HCT116 (cell line): ENCODE measurements at regions not wholly inside any gene's neighbourhood (a gene's known extent, or its start where the extent isn't known, plus 50 kb on each side); places are given as distances from the start of the nearest gene placed in this dataset.

Source experiments
- EZH2 ChIP-seq: fragments of 200-600 bp; sonication (generic); IDR thresholded peaks from 2 replicates; pipeline ENCODE4 v1.6.1; 2017; ENCODE audit warnings: antibody characterized with exemption, mixed run types
- POLR2A ChIP-seq: IDR thresholded peaks from 2 replicates; pipeline ENCODE4 v1.7.0; 2011; ENCODE audit warnings: borderline replicate concordance; ENCODE audit not compliant: insufficient read depth, insufficient read length; ENCODE audit errors: extremely low read depth
- POLR2AphosphoS5 ChIP-seq: IDR thresholded peaks from 2 replicates; pipeline ENCODE4 v1.6.1; 2011; ENCODE audit warnings: mild to moderate bottlenecking, low read depth, low read length, moderate library complexity
- ZFX ChIP-seq: fragments of 450-650 bp; IDR thresholded peaks from 2 replicates; pipeline ENCODE4 v1.6.1; 2017
- TF ChIP-seq, protein P1 (sequence below), 3 experiments: fragments of 200-600 bp in 1 of 3; sonication (generic) in 1 of 3; IDR thresholded peaks in 2 of 3; conservative IDR thresholded peaks in 1 of 3; 2 replicates each; pipeline ENCODE4 v1.5.1; 2012 to 2017; ENCODE audit warnings: low read depth in 2 of 3, low read length in 2 of 3, antibody characterized with exemption in 1 of 3, borderline replicate concordance in 1 of 3, control low read depth in 1 of 3, mild to moderate bottlenecking in 1 of 3, mixed read lengths in 1 of 3, mixed run types in 1 of 3, moderate library complexity in 1 of 3; ENCODE audit not compliant: insufficient read depth in 1 of 3
- TF ChIP-seq, protein P2 (sequence below): IDR thresholded peaks from 2 replicates; pipeline ENCODE4 v1.6.1; 2012

DNA sequence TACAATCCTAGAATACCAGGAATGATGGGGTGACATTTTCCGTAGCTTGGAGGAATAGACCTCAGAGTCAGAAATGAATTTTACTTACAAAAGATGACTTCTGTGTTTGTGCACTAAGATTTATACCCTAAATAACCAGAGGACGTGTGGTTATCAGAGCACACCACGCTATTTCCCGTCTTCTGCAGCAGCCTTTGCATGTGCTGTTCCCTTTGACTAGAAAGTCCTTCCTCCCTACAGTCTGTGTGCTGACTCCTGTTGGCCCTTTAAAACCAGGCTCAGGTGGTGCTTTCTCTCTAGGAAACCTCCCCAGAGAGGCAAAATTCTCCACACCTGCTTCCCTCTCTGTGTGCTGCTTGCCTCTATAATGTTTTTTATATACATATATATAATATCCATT lies 73.3 kb upstream of the SMNDC1 start:
- TF ChIP-seq, protein P1, sequence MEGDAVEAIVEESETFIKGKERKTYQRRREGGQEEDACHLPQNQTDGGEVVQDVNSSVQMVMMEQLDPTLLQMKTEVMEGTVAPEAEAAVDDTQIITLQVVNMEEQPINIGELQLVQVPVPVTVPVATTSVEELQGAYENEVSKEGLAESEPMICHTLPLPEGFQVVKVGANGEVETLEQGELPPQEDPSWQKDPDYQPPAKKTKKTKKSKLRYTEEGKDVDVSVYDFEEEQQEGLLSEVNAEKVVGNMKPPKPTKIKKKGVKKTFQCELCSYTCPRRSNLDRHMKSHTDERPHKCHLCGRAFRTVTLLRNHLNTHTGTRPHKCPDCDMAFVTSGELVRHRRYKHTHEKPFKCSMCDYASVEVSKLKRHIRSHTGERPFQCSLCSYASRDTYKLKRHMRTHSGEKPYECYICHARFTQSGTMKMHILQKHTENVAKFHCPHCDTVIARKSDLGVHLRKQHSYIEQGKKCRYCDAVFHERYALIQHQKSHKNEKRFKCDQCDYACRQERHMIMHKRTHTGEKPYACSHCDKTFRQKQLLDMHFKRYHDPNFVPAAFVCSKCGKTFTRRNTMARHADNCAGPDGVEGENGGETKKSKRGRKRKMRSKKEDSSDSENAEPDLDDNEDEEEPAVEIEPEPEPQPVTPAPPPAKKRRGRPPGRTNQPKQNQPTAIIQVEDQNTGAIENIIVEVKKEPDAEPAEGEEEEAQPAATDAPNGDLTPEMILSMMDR (IDR thresholded peaks at IDR 0.05 in 2 of 3, conservative IDR thresholded peaks at IDR 0.05 in 1 of 3; ENCODE audit: borderline replicate concordance in 1 of 3, insufficient read depth in 1 of 3, low read depth in 2 of 3, low read length in 2 of 3), result no peak
- TF ChIP-seq POLR2AphosphoS5 (no peak), EZH2 (no peak), ZFX (no peak), POLR2A (no peak)
- TF ChIP-seq, protein P2, sequence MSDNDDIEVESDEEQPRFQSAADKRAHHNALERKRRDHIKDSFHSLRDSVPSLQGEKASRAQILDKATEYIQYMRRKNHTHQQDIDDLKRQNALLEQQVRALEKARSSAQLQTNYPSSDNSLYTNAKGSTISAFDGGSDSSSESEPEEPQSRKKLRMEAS, result no peak
